ENCODE measurements at regions not wholly inside any gene's neighbourhood (a gene's known extent, or its start where the extent isn't known, plus 50 kb on each side); places are given as distances from the start of the nearest gene placed in this dataset.

- no peak for DNase-seq (ENCODE audit: low spot score)
- no peak for TF ChIP-seq CTCF (IDR thresholded peaks at IDR 0.05; ENCODE audit: extremely low read depth, missing control alignments)
Observed at GRCh38 chr6:19356692-19357091, 480.5 kb upstream of the ID4 start.

GRCh38 chr6:19362396-19362795, 474.8 kb upstream of the ID4 start:
- DNase-seq (ENCODE audit: low spot score), result no peak
- no peak for TF ChIP-seq CTCF (IDR thresholded peaks at IDR 0.05; ENCODE audit: extremely low read depth, missing control alignments)

- TF ChIP-seq CTCF (IDR thresholded peaks at IDR 0.05; ENCODE audit: extremely low read depth, missing control alignments), result no peak
- no peak for DNase-seq (ENCODE audit: low spot score)
Observed at GRCh38 chr6:19368511-19368910, 468.7 kb upstream of the ID4 start.

GRCh38 chr6:19369785-19370184, 467.4 kb upstream of the ID4 start:
- DNase-seq (ENCODE audit: low spot score), result no peak
- TF ChIP-seq CTCF (IDR thresholded peaks at IDR 0.05; ENCODE audit: extremely low read depth, missing control alignments), result no peak

- DNase-seq (ENCODE audit: low spot score), result no peak
- TF ChIP-seq CTCF (IDR thresholded peaks at IDR 0.05; ENCODE audit: extremely low read depth, missing control alignments), result no peak
Observed at GRCh38 chr6:19370831-19371230, 466.3 kb upstream of the ID4 start.

GRCh38 chr6:19375613-19376012, 461.6 kb upstream of the ID4 start:
- no peak for TF ChIP-seq CTCF (IDR thresholded peaks at IDR 0.05; ENCODE audit: extremely low read depth, missing control alignments)
- DNase-seq (ENCODE audit: low spot score), result no peak

GRCh38 chr6:19377722-19378121, 459.4 kb upstream of the ID4 start:
- no peak for TF ChIP-seq CTCF (IDR thresholded peaks at IDR 0.05; ENCODE audit: extremely low read depth, missing control alignments)
- no peak for DNase-seq (ENCODE audit: low spot score)

Measured in GM20000 (cell line).